PC-9 (cell line): ENCODE measurements at regions not wholly inside any gene's neighbourhood (a gene's known extent, or its start where the extent isn't known, plus 50 kb on each side); places are given as distances from the start of the nearest gene placed in this dataset.

Experiments used
- BruUV-seq: library from RNA; stranded (reverse); fragments of 400-500 nt; replicated peaks from 2 replicates; lab custom pipeline; 2021; lab: Mats Ljungman, UMichigan
- CTCF ChIA-PET: fragments of 300-600 bp; sonication (Branson Sonifier 250); formaldehyde crosslinking; loops from one replicate; lab custom pipeline; 2022; ENCODE audit warnings: antibody characterized with exemption; lab: Charles Lee
- POLR2A ChIA-PET: fragments of 300-600 bp; sonication (Branson Sonifier 250); formaldehyde crosslinking; loops from one replicate; lab custom pipeline; 2022; ENCODE audit warnings: antibody characterized with exemption; ENCODE audit not compliant: unreplicated experiment; lab: Charles Lee
- DNase-seq, 2 experiments: peaks; one replicate each; pipeline versions ENCODE4 v3.0.0 to v3.0.0-alpha.2; 2015 to 2022; ENCODE audit warnings: mixed read lengths in 1 of 2
- H2AFZ ChIP-seq: fragments of 200-600 bp; sonication (generic); 2 replicates; pipeline ENCODE4 v1.8.1; 2017; ENCODE audit warnings: antibody characterized with exemption
- H3F3A ChIP-seq: fragments of 200-600 bp; sonication (generic); 2 replicates; pipeline ENCODE4 v1.8.1; 2017; ENCODE audit warnings: antibody characterized with exemption, mild to moderate bottlenecking, low read depth; ENCODE audit not compliant: insufficient read depth
- H3K27ac ChIP-seq: fragments of 200-600 bp; sonication (generic); 2 replicates; pipeline ENCODE4 v1.6.1; 2016; ENCODE audit warnings: mixed run types
- H3K27me3 ChIP-seq: fragments of 200-600 bp; sonication (generic); 2 replicates; pipeline ENCODE4 v1.6.1; 2016; ENCODE audit warnings: low read depth, mixed run types; ENCODE audit not compliant: insufficient read depth
- H3K36me3 ChIP-seq: fragments of 200-600 bp; sonication (generic); 2 replicates; pipeline ENCODE4 v1.6.1; 2016; ENCODE audit warnings: low read depth, mixed run types
- H3K4me1 ChIP-seq: fragments of 200-600 bp; sonication (generic); replicated peaks from 2 replicates; pipeline ENCODE4 v1.6.1; 2016; ENCODE audit warnings: mixed run types; ENCODE audit not compliant: insufficient read depth
- H3K4me2 ChIP-seq: fragments of 200-600 bp; sonication (generic); 2 replicates; pipeline ENCODE4 v1.6.1; 2017; ENCODE audit warnings: mixed run types
- H3K4me3 ChIP-seq: fragments of 200-600 bp; sonication (generic); 2 replicates; pipeline ENCODE4 v1.6.1; 2016; ENCODE audit warnings: mixed run types
- H3K79me2 ChIP-seq: fragments of 200-600 bp; sonication (generic); 2 replicates; pipeline ENCODE4 v1.6.1; 2017; ENCODE audit warnings: low read depth, mixed run types
- H3K9me2 ChIP-seq: fragments of 200-600 bp; sonication (generic); 2 replicates; pipeline ENCODE4 v1.8.1; 2017; ENCODE audit warnings: mild to moderate bottlenecking; ENCODE audit not compliant: insufficient read depth
- H3K9me3 ChIP-seq: fragments of 200-600 bp; sonication (generic); 2 replicates; pipeline ENCODE4 v1.8.1; 2016; ENCODE audit warnings: low read depth; ENCODE audit not compliant: insufficient read depth
- H4K20me1 ChIP-seq: fragments of 200-600 bp; sonication (generic); 2 replicates; pipeline ENCODE4 v1.8.1; 2017; ENCODE audit not compliant: insufficient read depth
- EZH2 ChIP-seq: fragments of 200-600 bp; sonication (generic); IDR thresholded peaks from 2 replicates; pipeline ENCODE4 v1.8.0; 2017; ENCODE audit warnings: antibody characterized with exemption, low read depth
- intact Hi-C: fragments of 100-400 bp; cut with micrococcal nuclease; formaldehyde crosslinking; loops from one replicate; pipeline ENCODE4 v1.10.0; 2022; ENCODE audit not compliant: unreplicated experiment
- TF ChIP-seq, protein P1 (sequence below): fragments of 200-600 bp; sonication (generic); conservative IDR thresholded peaks from 2 replicates; pipeline ENCODE4 v1.6.1; 2017; ENCODE audit warnings: mixed run types, antibody characterized with exemption, mild to moderate bottlenecking, moderate library complexity

DNA sequence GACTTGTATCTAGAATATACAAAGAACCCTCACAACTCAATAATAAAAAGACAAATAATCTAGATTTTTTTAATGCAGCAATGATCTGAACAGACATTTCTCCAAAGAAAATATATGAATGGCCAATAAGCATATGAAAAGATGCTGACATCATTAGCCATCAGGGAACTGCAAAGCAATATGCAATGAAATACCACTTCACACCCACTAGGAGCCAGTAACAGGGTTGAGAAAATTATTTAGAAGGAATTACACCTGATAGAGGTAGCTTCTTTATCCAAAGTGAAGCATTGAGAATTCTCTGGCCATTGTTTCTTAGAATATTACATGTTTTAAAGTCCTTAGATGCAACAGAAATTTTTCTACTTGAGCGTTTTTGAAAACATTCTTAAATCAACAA lies 316.9 kb downstream of the KCNN2 start:
- intact Hi-C loops = no loop called here
- POLR2A ChIA-PET = no interaction called here

DNA sequence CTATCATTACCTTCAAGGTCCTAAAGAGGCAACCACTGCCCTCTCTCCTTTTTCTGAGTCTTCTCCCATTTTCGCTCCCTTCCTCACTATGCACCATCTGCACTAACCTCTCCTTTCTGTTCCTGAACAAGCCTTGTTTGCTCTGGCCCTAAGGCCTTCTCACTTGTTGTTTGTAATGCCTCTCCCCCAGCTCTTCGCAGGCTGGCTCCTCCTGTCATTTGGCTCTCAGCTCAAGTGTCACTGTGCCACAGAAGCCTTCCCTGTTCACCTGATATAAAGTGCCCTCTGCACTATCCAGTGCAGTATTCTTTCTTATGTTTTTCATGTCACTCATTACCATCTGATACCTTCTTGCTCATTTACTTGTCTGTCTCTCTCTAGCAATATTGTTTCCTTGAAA lies 303.7 kb downstream of the KCNN2 start:
- Histone ChIP-seq H3K27me3 (no peaks in the 10 kb centered on the region), H2AFZ (no peak overlapping the region), H3K4me1 (no peaks in the 10 kb centered on the region), H3K27ac (no peak overlapping the region), H3K9me2 (no peaks in the 10 kb centered on the region), H3K9me3 (no peaks in the 10 kb centered on the region), H3K4me2 (no peak overlapping the region), H3K79me2 (no peaks in the 10 kb centered on the region), H3K4me3 (no peak overlapping the region), H3F3A (no peaks in the 10 kb centered on the region), H4K20me1 (no peaks in the 10 kb centered on the region), H3K36me3 (no peaks in the 10 kb centered on the region)
- no TSS peak for BruUV-seq
- ChIA-PET POLR2A (no interaction called here), CTCF (no interaction called here)
- TF ChIP-seq, protein P1, sequence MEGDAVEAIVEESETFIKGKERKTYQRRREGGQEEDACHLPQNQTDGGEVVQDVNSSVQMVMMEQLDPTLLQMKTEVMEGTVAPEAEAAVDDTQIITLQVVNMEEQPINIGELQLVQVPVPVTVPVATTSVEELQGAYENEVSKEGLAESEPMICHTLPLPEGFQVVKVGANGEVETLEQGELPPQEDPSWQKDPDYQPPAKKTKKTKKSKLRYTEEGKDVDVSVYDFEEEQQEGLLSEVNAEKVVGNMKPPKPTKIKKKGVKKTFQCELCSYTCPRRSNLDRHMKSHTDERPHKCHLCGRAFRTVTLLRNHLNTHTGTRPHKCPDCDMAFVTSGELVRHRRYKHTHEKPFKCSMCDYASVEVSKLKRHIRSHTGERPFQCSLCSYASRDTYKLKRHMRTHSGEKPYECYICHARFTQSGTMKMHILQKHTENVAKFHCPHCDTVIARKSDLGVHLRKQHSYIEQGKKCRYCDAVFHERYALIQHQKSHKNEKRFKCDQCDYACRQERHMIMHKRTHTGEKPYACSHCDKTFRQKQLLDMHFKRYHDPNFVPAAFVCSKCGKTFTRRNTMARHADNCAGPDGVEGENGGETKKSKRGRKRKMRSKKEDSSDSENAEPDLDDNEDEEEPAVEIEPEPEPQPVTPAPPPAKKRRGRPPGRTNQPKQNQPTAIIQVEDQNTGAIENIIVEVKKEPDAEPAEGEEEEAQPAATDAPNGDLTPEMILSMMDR = no peak
- TF ChIP-seq EZH2 = no peak
- intact Hi-C loops = no loop called here
- no peak for DNase-seq

More for the DNA sequence above, 316.9 kb downstream of the KCNN2 start:
- no peaks in the 10 kb centered on the region for H3K4me1 ChIP-seq
- H3K79me2 ChIP-seq = no peaks in the 10 kb centered on the region
- no peaks in the 10 kb centered on the region for H3K9me2 ChIP-seq
- no peak overlapping the region for H3K4me3 ChIP-seq
- no peak overlapping the region for H2AFZ ChIP-seq
- no peaks in the 10 kb centered on the region for H3K27me3 ChIP-seq
- TF ChIP-seq, protein P1 = no peak
- TF ChIP-seq EZH2 = no peak
- no peak overlapping the region for H3K27ac ChIP-seq
- no peaks in the 10 kb centered on the region for H3K9me3 ChIP-seq
- no TSS peak for BruUV-seq
- CTCF ChIA-PET = no interaction called here
- H3K36me3 ChIP-seq = no peaks in the 10 kb centered on the region
- no peaks in the 10 kb centered on the region for H3F3A ChIP-seq
- H4K20me1 ChIP-seq = no peaks in the 10 kb centered on the region; the same call in 1 of the 2 replicates
- H3K4me2 ChIP-seq = no peak overlapping the region
- no peak for DNase-seq

DNA sequence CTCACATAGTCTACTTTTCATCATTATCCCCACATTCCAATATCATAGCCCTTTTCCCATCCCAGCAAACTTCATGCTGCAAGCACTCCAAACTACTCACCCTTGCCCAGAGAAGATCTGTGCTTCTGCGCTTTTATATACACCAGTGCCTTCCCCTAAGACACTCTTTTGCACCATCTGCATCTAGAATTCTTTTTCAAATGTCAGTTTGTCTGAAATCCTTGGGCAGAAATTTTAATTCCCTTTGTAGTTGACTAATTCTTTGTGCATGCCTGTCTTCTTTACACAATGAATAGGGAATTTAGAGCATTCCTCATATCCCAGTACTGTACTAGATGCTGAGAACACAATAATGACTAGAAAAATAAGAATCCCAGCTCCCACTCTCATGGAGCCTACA lies 298.9 kb downstream of the KCNN2 start:
- BruUV-seq = no TSS peak
- POLR2A ChIA-PET = no interaction called here

More for the DNA sequence above, 298.9 kb downstream of the KCNN2 start:
- DNase-seq = no peak
- Histone ChIP-seq H3K27me3 (no peaks in the 10 kb centered on the region), H3K36me3 (no peaks in the 10 kb centered on the region), H3K27ac (no peak overlapping the region), H3K9me3 (no peaks in the 10 kb centered on the region), H3K79me2 (no peaks in the 10 kb centered on the region), H3K4me3 (no peak overlapping the region), H2AFZ (no peak overlapping the region), H3K4me1 (no peaks in the 10 kb centered on the region), H3K9me2 (no peaks in the 10 kb centered on the region), H3K4me2 (no peak overlapping the region), H3F3A (no peaks in the 10 kb centered on the region), H4K20me1 (no peaks in the 10 kb centered on the region)
- TF ChIP-seq EZH2 = no peak
- TF ChIP-seq, protein P1 = no peak
- intact Hi-C loops = no loop called here
- CTCF ChIA-PET = no interaction called here
